Spleen (tissue), 11 donors: ENCODE measurements at regions not wholly inside any gene's neighbourhood (a gene's known extent, or its start where the extent isn't known, plus 50 kb on each side); places are given as distances from the start of the nearest gene placed in this dataset.

ENCODE experiments used
- DNase-seq: peaks from one replicate; pipeline ENCODE4 v3.0.0-alpha.2; 2020
- H3K27ac ChIP-seq, 8 donors: fragments of 200-600 bp; sonication (generic) in 7 of 8; 1 replicate in 4 of 8; 2 replicates in 4 of 8; pipeline versions ENCODE4 v1.5.0 to v1.8.0; 2016 to 2021; ENCODE audit warnings: inconsistent platforms in 4 of 8, mild to moderate bottlenecking in 4 of 8, moderate library complexity in 1 of 8
- H3K27me3 ChIP-seq, 7 donors: fragments of 200-600 bp; sonication (generic) in 6 of 7; replicated peaks in 1 of 7; 1 replicate in 4 of 7; 2 replicates in 3 of 7; pipeline versions ENCODE4 v1.5.0 to v1.8.0; 2016 to 2021; ENCODE audit warnings: inconsistent platforms in 3 of 7, mild to moderate bottlenecking in 1 of 7
- H3K36me3 ChIP-seq, 6 donors: fragments of 200-600 bp; sonication (generic) in 5 of 6; 1 replicate in 4 of 6; 2 replicates in 2 of 6; pipeline versions ENCODE4 v1.5.0 to v1.8.0; 2016 to 2021; ENCODE audit warnings: inconsistent platforms in 2 of 6
- H3K4me1 ChIP-seq, 6 donors: fragments of 200-600 bp; sonication (generic) in 5 of 6; 1 replicate in 3 of 6; 2 replicates in 3 of 6; pipeline versions ENCODE4 v1.5.0 to v1.8.0; 2016 to 2021; ENCODE audit warnings: inconsistent platforms in 3 of 6
- H3K4me3 ChIP-seq, 8 donors: fragments of 200-600 bp; sonication (generic) in 7 of 8; 1 replicate in 4 of 8; 2 replicates in 4 of 8; pipeline versions ENCODE4 v1.5.0 to v1.8.0; 2016 to 2021; ENCODE audit warnings: inconsistent platforms in 4 of 8, mild to moderate bottlenecking in 4 of 8, moderate library complexity in 2 of 8
- H3K9me3 ChIP-seq, 8 donors: fragments of 200-600 bp; sonication (generic) in 7 of 8; 1 replicate in 4 of 8; 2 replicates in 4 of 8; pipeline versions ENCODE4 v1.5.0 to v1.8.0; 2016 to 2021; ENCODE audit warnings: inconsistent platforms in 4 of 8
- POLR2A ChIP-seq, 3 donors: fragments of 450-650 bp; IDR thresholded peaks; one replicate each; pipeline ENCODE4 v1.5.1; 2017; ENCODE audit warnings: antibody characterized with exemption in 3 of 3, mild to moderate bottlenecking in 1 of 3
- POLR2AphosphoS5 ChIP-seq, 3 donors: sonication (generic); formaldehyde crosslinking; IDR thresholded peaks; one replicate each; pipeline ENCODE4 v1.5.1; 2017; ENCODE audit warnings: antibody characterized with exemption in 3 of 3
- WGBS, 5 donors: extraction: QIAGEN DNeasy Blood & Tissue Kit in 3 of 5; methylation state at CpG; one replicate each; pipeline versions ENCODE4 v1.1.5 to v1.1.7; 2013 to 2018; 5-methylcytosine and 5-hydroxymethylcytosine counted together
- intact Hi-C: fragments of 100-400 bp; cut with DNase I; formaldehyde crosslinking; loops from one replicate; pipeline ENCODE4 v1.15.0; 2023; ENCODE audit warnings: low total_unique reads
- TF ChIP-seq, protein P1 (sequence below), 11 experiments: fragments of 200-600 bp in 7 of 11; fragments of 450-650 bp in 4 of 11; sonication (generic) in 4 of 11; IDR thresholded peaks in 8 of 11; conservative IDR thresholded peaks in 3 of 11; 1 replicate in 7 of 11; 2 replicates in 4 of 11; pipeline versions ENCODE4 v1.4.0 to v1.8.0; 2016 to 2021; ENCODE audit warnings: antibody characterized with exemption in 11 of 11, inconsistent platforms in 4 of 11, mild to moderate bottlenecking in 1 of 11
- donor health status: healthy with polysubstance abuse.
- donor health status: DM: no; HTN: no; CAD: no; lungs with moderate emphysema.
- donor health status: DM: no; HTN: no; CAD: no.
- donor health status: Bipolar disorder and iron deficiency.
- donor health status: healthy.
- donor health status: DM: no; HTN: no; CAD: no.
- donor health status: DM: yes; HTN: yes; CAD: no.

DNA sequence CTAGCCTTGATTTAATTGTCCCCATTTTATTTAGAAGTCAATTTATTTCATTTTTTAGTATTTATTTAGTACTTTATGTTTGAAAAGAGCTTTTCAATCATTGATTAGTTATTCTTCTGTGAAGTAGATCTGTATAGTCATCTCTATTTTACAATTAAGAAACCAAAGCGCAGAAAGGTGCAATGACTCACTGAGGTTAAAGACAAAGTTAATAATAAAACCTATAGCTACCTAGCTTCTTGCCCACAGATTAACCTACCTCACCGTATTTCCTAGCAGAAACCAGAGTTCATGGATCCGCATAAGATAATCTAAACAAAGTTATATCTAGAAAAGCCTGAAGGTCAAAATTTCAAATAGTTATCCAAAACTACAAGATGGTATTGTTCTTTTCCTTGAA, 176.4 kb downstream of the GRIN2B start:
- intact Hi-C loops: no loop called here
- Histone ChIP-seq H3K36me3 (no peaks in the 10 kb centered on the region), H3K27ac (no peak overlapping the region), H3K9me3 (no peaks in the 10 kb centered on the region), H3K27me3 (no peaks in the 10 kb centered on the region), H3K4me1 (no peaks in the 10 kb centered on the region), H3K4me3 (no peak overlapping the region)
- WGBS, 5 donors: 54 to 63% (median 60%) methylated on average over 3 of the region's 3 CpGs
- no peak for DNase-seq
- TF ChIP-seq POLR2AphosphoS5 (IDR thresholded peaks at IDR 0.05) (no peak), POLR2A (IDR thresholded peaks at IDR 0.05) (no peak)

DNA sequence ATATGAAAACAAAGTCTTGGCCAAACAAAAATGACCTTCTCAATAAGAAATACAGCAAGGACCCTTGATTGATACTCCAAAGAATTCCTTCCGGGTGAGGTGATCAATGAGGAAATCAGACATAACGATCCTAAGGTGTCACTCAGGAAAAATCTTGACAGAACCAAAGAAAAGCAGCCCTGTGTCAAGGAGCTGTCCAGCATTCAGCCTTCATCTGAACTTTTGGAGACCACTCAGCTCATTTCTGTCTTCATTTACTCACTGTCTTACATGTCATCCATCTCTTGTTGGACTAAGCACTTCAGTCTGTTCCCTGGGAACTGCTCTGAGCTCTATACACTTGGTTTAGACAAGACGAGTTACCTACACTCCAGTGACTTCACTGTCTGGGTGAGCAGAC, 179.9 kb downstream of the GRIN2B start:
- Histone ChIP-seq H3K27ac (no peak overlapping the region), H3K9me3 (no peaks in the 10 kb centered on the region)

DNA sequence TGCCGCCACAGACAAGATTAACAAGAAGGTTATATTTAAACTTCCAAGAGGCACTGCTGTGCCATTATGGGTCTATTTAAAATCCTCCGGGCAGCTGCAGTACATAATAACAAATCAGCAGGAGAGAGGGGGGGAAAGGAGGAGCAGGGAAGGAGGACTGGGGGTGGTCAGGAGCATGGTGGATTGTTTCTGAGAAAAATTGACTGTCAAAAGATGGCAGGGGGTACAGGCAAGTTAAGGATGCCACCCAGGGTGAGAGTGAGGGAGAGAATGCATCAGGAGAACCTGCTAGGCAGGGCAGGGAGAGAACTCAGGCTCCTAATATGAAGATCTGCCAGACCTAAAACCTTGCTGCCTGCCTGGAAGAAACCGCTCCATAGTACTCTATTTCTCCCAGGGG, 181.8 kb downstream of the GRIN2B start:
- Histone ChIP-seq H3K27ac (no peak overlapping the region), H3K27me3 (no peaks in the 10 kb centered on the region), H3K4me3 (no peak overlapping the region), H3K4me1 (no peaks in the 10 kb centered on the region), H3K9me3 (peaks cover 0 to 3% (median 0%) of the 10 kb centered on the region in 8 donors), H3K36me3 (no peaks in the 10 kb centered on the region)
- TF ChIP-seq POLR2A (IDR thresholded peaks at IDR 0.05) (no peak), POLR2AphosphoS5 (IDR thresholded peaks at IDR 0.05) (no peak)
- TF ChIP-seq, protein P1, sequence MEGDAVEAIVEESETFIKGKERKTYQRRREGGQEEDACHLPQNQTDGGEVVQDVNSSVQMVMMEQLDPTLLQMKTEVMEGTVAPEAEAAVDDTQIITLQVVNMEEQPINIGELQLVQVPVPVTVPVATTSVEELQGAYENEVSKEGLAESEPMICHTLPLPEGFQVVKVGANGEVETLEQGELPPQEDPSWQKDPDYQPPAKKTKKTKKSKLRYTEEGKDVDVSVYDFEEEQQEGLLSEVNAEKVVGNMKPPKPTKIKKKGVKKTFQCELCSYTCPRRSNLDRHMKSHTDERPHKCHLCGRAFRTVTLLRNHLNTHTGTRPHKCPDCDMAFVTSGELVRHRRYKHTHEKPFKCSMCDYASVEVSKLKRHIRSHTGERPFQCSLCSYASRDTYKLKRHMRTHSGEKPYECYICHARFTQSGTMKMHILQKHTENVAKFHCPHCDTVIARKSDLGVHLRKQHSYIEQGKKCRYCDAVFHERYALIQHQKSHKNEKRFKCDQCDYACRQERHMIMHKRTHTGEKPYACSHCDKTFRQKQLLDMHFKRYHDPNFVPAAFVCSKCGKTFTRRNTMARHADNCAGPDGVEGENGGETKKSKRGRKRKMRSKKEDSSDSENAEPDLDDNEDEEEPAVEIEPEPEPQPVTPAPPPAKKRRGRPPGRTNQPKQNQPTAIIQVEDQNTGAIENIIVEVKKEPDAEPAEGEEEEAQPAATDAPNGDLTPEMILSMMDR (IDR thresholded peaks at IDR 0.05 in 8 of 11, conservative IDR thresholded peaks at IDR 0.05 in 3 of 11): no peak
- intact Hi-C loops: no loop called here
- DNase-seq: no peak
- 41 to 66% (median 52%) methylated on average over 3 of the region's 3 CpGs for WGBS, 5 donors

More for the DNA sequence above, 179.9 kb downstream of the GRIN2B start:
- Histone ChIP-seq H3K27me3 (no peaks in the 10 kb centered on the region), H3K4me3 (no peak overlapping the region), H3K4me1 (no peaks in the 10 kb centered on the region), H3K36me3 (no peaks in the 10 kb centered on the region)
- TF ChIP-seq POLR2A (IDR thresholded peaks at IDR 0.05) (no peak), POLR2AphosphoS5 (IDR thresholded peaks at IDR 0.05) (no peak)
- TF ChIP-seq, protein P1 (IDR thresholded peaks at IDR 0.05 in 8 of 11, conservative IDR thresholded peaks at IDR 0.05 in 3 of 11): no peak
- no peak for DNase-seq
- 67 to 83% (median 74%) methylated on average over 3 of the region's 3 CpGs for whole genome bisulfite sequencing, 5 donors
- intact Hi-C loops: no loop called here

DNA sequence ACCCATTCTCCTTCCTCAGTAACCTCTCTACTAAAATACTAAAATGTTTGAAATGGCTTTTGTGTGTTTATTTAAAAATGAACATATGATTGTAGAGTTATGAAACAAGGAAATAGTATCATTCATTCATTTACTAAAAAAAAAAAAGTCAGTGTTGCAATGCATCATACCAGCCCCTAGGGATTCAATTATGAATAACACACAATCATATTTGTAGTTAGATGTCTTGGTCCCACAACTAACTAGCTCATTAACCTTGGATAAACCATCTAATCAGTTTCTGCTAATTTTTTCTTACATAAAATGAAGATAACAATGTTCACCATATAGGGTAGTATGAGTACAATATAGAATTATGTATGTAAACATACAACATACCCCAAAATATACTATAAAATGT, 183.2 kb downstream of the GRIN2B start:
- Histone ChIP-seq H3K4me1 (no peaks in the 10 kb centered on the region), H3K4me3 (no peak overlapping the region), H3K36me3 (no peaks in the 10 kb centered on the region), H3K9me3 (peaks cover 0 to 3% (median 0%) of the 10 kb centered on the region in 8 donors), H3K27ac (no peak overlapping the region), H3K27me3 (no peaks in the 10 kb centered on the region)
- no peak for DNase-seq
- intact Hi-C loops: no loop called here
- TF ChIP-seq POLR2AphosphoS5 (IDR thresholded peaks at IDR 0.05): no peak
- TF ChIP-seq POLR2A (IDR thresholded peaks at IDR 0.05): no peak

DNA sequence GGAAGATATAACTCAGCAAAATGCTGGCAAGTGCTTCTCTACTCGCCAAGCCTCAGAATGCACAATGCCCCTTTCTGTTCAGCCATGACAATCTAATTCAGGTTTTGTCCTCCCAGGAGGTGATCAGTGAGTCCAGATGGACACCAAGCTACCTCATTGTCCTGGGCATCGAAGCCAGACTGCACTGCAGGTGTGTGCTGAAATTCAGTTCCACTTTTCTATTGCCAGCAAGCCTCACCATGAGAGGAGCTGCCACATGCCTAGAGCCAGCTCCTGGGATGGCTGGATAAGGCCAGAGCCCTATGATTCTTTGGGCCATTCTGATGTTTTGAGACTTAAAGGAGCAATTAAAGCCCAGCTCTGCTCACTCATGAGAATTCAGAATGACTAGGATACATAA, 186.7 kb downstream of the GRIN2B start:
- peaks cover 0 to 5% (median 0%) of the 10 kb centered on the region in 6 donors for H3K4me1 ChIP-seq
- 79 to 88% (median 82%) methylated on average over 2 of the region's 2 CpGs for WGBS, 5 donors
- intact Hi-C loops: no loop called here
- no peak for DNase-seq
- no peaks in the 10 kb centered on the region for H3K36me3 ChIP-seq
- TF ChIP-seq, protein P1 (IDR thresholded peaks at IDR 0.05 in 8 of 11, conservative IDR thresholded peaks at IDR 0.05 in 3 of 11): no peak
- TF ChIP-seq POLR2A (IDR thresholded peaks at IDR 0.05): no peak
- no peaks in the 10 kb centered on the region for H3K27me3 ChIP-seq
- peaks cover 0 to 3% (median 0%) of the 10 kb centered on the region in 8 donors for H3K9me3 ChIP-seq
- H3K27ac ChIP-seq: no peak overlapping the region
- H3K4me3 ChIP-seq: no peak overlapping the region
